ENCODE measurements at regions not wholly inside any gene's neighbourhood (a gene's known extent, or its start where the extent isn't known, plus 50 kb on each side); places are given as distances from the start of the nearest gene placed in this dataset.
A peak's percentile ranks its signal among the peaks of the same experiment; 100 is the strongest.
"Not testable (repeated sequence)": the region's sequence is repeated elsewhere in the genome, so short reads cannot be mapped to it uniquely, and the experiment has no call there.

GRCh38 chr1:166703726-166704462 lies 135.4 kb upstream of the POGK start:
- Histone ChIP-seq H3K9me3 (ENCODE audit: control insufficient read depth, insufficient read depth, low read length) (no peaks in the 10 kb centered on the region), H3K36me3 (ENCODE audit: insufficient read depth, low read length) (no peaks in the 10 kb centered on the region), H3K9ac (ENCODE audit: low read depth, low read length) (no peak overlapping the region), H3K4me1 (ENCODE audit: insufficient read depth, low read length) (no peaks in the 10 kb centered on the region)

- Histone ChIP-seq H3K4me1 (ENCODE audit: insufficient read depth, low read length) (no peaks in the 10 kb centered on the region), H3K9ac (ENCODE audit: low read depth, low read length) (no peak overlapping the region), H3K9me3 (ENCODE audit: control insufficient read depth, insufficient read depth, low read length) (no peaks in the 10 kb centered on the region), H3K36me3 (ENCODE audit: insufficient read depth, low read length) (no peaks in the 10 kb centered on the region)
Measured at GRCh38 chr1:166705376-166706289, 133.6 kb upstream of the POGK start.

GRCh38 chr1:166716620-166717019 lies 122.7 kb upstream of the POGK start:
- Histone ChIP-seq H3K9ac (ENCODE audit: low read depth, low read length) (no peak overlapping the region), H3K36me3 (ENCODE audit: insufficient read depth, low read length) (no peaks in the 10 kb centered on the region), H3K4me1 (ENCODE audit: insufficient read depth, low read length) (no peaks in the 10 kb centered on the region), H3K9me3 (ENCODE audit: control insufficient read depth, insufficient read depth, low read length) (peaks cover 5% of the 10 kb centered on the region; the same call in 1 of the 2 replicates)

- Histone ChIP-seq H3K9me3 (ENCODE audit: control insufficient read depth, insufficient read depth, low read length) (peaks cover 8% of the 10 kb centered on the region; the same call in 1 of the 2 replicates), H3K36me3 (ENCODE audit: insufficient read depth, low read length) (no peaks in the 10 kb centered on the region), H3K4me1 (ENCODE audit: insufficient read depth, low read length) (no peaks in the 10 kb centered on the region), H3K9ac (ENCODE audit: low read depth, low read length) (no peak overlapping the region)
Measured at GRCh38 chr1:166721145-166721544, 118.1 kb upstream of the POGK start.

- no peaks in the 10 kb centered on the region for H3K36me3 ChIP-seq (ENCODE audit: insufficient read depth, low read length)
- no peaks in the 10 kb centered on the region for H3K4me1 ChIP-seq (ENCODE audit: insufficient read depth, low read length)
- no peaks in the 10 kb centered on the region for H3K9me3 ChIP-seq (ENCODE audit: control insufficient read depth, insufficient read depth, low read length)
- no peak overlapping the region for H3K9ac ChIP-seq (ENCODE audit: low read depth, low read length)
Measured at GRCh38 chr1:166730299-166730888, 108.9 kb upstream of the POGK start.

- Histone ChIP-seq H3K36me3 (ENCODE audit: insufficient read depth, low read length) (no peaks in the 10 kb centered on the region), H3K9me3 (ENCODE audit: control insufficient read depth, insufficient read depth, low read length) (no peaks in the 10 kb centered on the region), H3K4me1 (ENCODE audit: insufficient read depth, low read length) (no peaks in the 10 kb centered on the region), H3K9ac (ENCODE audit: low read depth, low read length) (no peak overlapping the region)
Measured at GRCh38 chr1:166738140-166738539, 101.1 kb upstream of the POGK start.

- Histone ChIP-seq H3K36me3 (ENCODE audit: insufficient read depth, low read length) (no peaks in the 10 kb centered on the region), H3K4me1 (ENCODE audit: insufficient read depth, low read length) (no peaks in the 10 kb centered on the region), H3K9ac (ENCODE audit: low read depth, low read length) (no peak overlapping the region), H3K9me3 (ENCODE audit: control insufficient read depth, insufficient read depth, low read length) (no peaks in the 10 kb centered on the region)
Measured at GRCh38 chr1:166738873-166739272, 100.4 kb upstream of the POGK start.

- Histone ChIP-seq H3K36me3 (ENCODE audit: insufficient read depth, low read length) (no peaks in the 10 kb centered on the region), H3K9me3 (ENCODE audit: control insufficient read depth, insufficient read depth, low read length) (no peaks in the 10 kb centered on the region), H3K4me1 (ENCODE audit: insufficient read depth, low read length) (no peaks in the 10 kb centered on the region), H3K9ac (ENCODE audit: low read depth, low read length) (no peak overlapping the region)
Measured at GRCh38 chr1:166740668-166741276, 98.5 kb upstream of the POGK start.

GRCh38 chr1:166763318-166763717 lies 76.0 kb upstream of the POGK start:
- H3K36me3 ChIP-seq (ENCODE audit: insufficient read depth, low read length), result no peaks in the 10 kb centered on the region
- H3K9me3 ChIP-seq (ENCODE audit: control insufficient read depth, insufficient read depth, low read length), result no peaks in the 10 kb centered on the region
- H3K4me1 ChIP-seq (ENCODE audit: insufficient read depth, low read length), result no peaks in the 10 kb centered on the region
- no peak overlapping the region for H3K9ac ChIP-seq (ENCODE audit: low read depth, low read length)

- Histone ChIP-seq H3K4me1 (ENCODE audit: insufficient read depth, low read length) (no peaks in the 10 kb centered on the region), H3K9me3 (ENCODE audit: control insufficient read depth, insufficient read depth, low read length) (peaks cover 5% of the 10 kb centered on the region), H3K9ac (ENCODE audit: low read depth, low read length) (no peak overlapping the region), H3K36me3 (ENCODE audit: insufficient read depth, low read length) (no peaks in the 10 kb centered on the region)
Measured at GRCh38 chr1:166766942-166767341, 72.3 kb upstream of the POGK start.

GRCh38 chr1:166784646-166785045 lies 54.6 kb upstream of the POGK start:
- peak overlapping the region; percentile 30; the same call in 1 of the 2 replicates for H3K9ac ChIP-seq (ENCODE audit: low read depth, low read length)
- H3K4me1 ChIP-seq (ENCODE audit: insufficient read depth, low read length); H3K9me3 ChIP-seq (ENCODE audit: control insufficient read depth, insufficient read depth, low read length); H3K36me3 ChIP-seq (ENCODE audit: insufficient read depth, low read length): not testable (repeated sequence)

GRCh38 chr1:166785987-166786386 lies 53.3 kb upstream of the POGK start:
- 0 out of 2 replicates have a peak, but pooled peaks cover 6% of the 10 kb centered on the region for H3K4me1 ChIP-seq (ENCODE audit: insufficient read depth, low read length)
- no peak overlapping the region for H3K9ac ChIP-seq (ENCODE audit: low read depth, low read length)
- no peaks in the 10 kb centered on the region for H3K9me3 ChIP-seq (ENCODE audit: control insufficient read depth, insufficient read depth, low read length)
- no peaks in the 10 kb centered on the region for H3K36me3 ChIP-seq (ENCODE audit: insufficient read depth, low read length)

- Histone ChIP-seq H3K9ac (ENCODE audit: low read depth, low read length) (no peak overlapping the region), H3K36me3 (ENCODE audit: insufficient read depth, low read length) (no peaks in the 10 kb centered on the region), H3K9me3 (ENCODE audit: control insufficient read depth, insufficient read depth, low read length) (no peaks in the 10 kb centered on the region)
Measured at GRCh38 chr1:166789286-166789685, 50.0 kb upstream of the POGK start.

More at GRCh38 chr1:166789286-166789685, 50.0 kb upstream of the POGK start:
- H3K4me1 ChIP-seq (ENCODE audit: insufficient read depth, low read length), result 0 out of 2 replicates have a peak, but pooled peaks cover 6% of the 10 kb centered on the region
